ENCODE measurements at regions not wholly inside any gene's neighbourhood (a gene's known extent, or its start where the extent isn't known, plus 50 kb on each side); places are given as distances from the start of the nearest gene placed in this dataset.

DNA sequence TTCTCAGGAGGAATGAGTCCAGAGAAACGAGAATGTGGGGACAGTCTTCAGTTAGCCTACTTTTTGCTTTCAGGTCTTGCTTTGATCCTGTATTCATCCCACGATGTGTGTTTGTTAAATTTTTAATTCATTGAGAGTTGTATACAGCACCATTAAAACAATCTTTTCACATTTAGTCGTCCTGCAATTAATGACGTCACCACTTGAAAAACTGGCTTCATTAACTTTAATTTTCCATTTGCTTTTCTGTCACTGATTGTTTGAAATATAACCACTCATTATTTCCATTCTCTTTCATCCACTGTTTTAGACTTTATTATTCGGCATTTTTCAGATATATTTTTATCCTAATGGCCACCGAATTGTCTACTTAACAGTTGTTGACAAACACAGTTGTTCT lies 146.9 kb downstream of the TFEC start:
- TF ChIP-seq POLR2AphosphoS5 (IDR thresholded peaks at IDR 0.05; ENCODE audit: low read depth), result no peak
- TF ChIP-seq EZH2phosphoT487 (IDR thresholded peaks at IDR 0.05; ENCODE audit: unreplicated experiment), result no peak
- TF ChIP-seq, protein P1, sequence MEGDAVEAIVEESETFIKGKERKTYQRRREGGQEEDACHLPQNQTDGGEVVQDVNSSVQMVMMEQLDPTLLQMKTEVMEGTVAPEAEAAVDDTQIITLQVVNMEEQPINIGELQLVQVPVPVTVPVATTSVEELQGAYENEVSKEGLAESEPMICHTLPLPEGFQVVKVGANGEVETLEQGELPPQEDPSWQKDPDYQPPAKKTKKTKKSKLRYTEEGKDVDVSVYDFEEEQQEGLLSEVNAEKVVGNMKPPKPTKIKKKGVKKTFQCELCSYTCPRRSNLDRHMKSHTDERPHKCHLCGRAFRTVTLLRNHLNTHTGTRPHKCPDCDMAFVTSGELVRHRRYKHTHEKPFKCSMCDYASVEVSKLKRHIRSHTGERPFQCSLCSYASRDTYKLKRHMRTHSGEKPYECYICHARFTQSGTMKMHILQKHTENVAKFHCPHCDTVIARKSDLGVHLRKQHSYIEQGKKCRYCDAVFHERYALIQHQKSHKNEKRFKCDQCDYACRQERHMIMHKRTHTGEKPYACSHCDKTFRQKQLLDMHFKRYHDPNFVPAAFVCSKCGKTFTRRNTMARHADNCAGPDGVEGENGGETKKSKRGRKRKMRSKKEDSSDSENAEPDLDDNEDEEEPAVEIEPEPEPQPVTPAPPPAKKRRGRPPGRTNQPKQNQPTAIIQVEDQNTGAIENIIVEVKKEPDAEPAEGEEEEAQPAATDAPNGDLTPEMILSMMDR (conservative IDR thresholded peaks at IDR 0.05; ENCODE audit: low read depth in 2 of 2), result no peak
- TF ChIP-seq EZH2 (IDR thresholded peaks at IDR 0.05; ENCODE audit: low read depth, unreplicated experiment), result no peak
- TF ChIP-seq ZNF331 (CRISPR knock-in tag; IDR thresholded peaks at IDR 0.05; ENCODE audit: low read depth), result no peak
- TF ChIP-seq, protein P2, sequence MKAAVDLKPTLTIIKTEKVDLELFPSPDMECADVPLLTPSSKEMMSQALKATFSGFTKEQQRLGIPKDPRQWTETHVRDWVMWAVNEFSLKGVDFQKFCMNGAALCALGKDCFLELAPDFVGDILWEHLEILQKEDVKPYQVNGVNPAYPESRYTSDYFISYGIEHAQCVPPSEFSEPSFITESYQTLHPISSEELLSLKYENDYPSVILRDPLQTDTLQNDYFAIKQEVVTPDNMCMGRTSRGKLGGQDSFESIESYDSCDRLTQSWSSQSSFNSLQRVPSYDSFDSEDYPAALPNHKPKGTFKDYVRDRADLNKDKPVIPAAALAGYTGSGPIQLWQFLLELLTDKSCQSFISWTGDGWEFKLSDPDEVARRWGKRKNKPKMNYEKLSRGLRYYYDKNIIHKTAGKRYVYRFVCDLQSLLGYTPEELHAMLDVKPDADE (IDR thresholded peaks at IDR 0.05), result no peak
- TF ChIP-seq STAT1 (IDR thresholded peaks at IDR 0.05; ENCODE audit: unreplicated experiment), result no peak
- TF ChIP-seq CREB1 (CRISPR knock-in tag; IDR thresholded peaks at IDR 0.05; ENCODE audit: low read depth), result no peak
- TF ChIP-seq, protein P3, sequence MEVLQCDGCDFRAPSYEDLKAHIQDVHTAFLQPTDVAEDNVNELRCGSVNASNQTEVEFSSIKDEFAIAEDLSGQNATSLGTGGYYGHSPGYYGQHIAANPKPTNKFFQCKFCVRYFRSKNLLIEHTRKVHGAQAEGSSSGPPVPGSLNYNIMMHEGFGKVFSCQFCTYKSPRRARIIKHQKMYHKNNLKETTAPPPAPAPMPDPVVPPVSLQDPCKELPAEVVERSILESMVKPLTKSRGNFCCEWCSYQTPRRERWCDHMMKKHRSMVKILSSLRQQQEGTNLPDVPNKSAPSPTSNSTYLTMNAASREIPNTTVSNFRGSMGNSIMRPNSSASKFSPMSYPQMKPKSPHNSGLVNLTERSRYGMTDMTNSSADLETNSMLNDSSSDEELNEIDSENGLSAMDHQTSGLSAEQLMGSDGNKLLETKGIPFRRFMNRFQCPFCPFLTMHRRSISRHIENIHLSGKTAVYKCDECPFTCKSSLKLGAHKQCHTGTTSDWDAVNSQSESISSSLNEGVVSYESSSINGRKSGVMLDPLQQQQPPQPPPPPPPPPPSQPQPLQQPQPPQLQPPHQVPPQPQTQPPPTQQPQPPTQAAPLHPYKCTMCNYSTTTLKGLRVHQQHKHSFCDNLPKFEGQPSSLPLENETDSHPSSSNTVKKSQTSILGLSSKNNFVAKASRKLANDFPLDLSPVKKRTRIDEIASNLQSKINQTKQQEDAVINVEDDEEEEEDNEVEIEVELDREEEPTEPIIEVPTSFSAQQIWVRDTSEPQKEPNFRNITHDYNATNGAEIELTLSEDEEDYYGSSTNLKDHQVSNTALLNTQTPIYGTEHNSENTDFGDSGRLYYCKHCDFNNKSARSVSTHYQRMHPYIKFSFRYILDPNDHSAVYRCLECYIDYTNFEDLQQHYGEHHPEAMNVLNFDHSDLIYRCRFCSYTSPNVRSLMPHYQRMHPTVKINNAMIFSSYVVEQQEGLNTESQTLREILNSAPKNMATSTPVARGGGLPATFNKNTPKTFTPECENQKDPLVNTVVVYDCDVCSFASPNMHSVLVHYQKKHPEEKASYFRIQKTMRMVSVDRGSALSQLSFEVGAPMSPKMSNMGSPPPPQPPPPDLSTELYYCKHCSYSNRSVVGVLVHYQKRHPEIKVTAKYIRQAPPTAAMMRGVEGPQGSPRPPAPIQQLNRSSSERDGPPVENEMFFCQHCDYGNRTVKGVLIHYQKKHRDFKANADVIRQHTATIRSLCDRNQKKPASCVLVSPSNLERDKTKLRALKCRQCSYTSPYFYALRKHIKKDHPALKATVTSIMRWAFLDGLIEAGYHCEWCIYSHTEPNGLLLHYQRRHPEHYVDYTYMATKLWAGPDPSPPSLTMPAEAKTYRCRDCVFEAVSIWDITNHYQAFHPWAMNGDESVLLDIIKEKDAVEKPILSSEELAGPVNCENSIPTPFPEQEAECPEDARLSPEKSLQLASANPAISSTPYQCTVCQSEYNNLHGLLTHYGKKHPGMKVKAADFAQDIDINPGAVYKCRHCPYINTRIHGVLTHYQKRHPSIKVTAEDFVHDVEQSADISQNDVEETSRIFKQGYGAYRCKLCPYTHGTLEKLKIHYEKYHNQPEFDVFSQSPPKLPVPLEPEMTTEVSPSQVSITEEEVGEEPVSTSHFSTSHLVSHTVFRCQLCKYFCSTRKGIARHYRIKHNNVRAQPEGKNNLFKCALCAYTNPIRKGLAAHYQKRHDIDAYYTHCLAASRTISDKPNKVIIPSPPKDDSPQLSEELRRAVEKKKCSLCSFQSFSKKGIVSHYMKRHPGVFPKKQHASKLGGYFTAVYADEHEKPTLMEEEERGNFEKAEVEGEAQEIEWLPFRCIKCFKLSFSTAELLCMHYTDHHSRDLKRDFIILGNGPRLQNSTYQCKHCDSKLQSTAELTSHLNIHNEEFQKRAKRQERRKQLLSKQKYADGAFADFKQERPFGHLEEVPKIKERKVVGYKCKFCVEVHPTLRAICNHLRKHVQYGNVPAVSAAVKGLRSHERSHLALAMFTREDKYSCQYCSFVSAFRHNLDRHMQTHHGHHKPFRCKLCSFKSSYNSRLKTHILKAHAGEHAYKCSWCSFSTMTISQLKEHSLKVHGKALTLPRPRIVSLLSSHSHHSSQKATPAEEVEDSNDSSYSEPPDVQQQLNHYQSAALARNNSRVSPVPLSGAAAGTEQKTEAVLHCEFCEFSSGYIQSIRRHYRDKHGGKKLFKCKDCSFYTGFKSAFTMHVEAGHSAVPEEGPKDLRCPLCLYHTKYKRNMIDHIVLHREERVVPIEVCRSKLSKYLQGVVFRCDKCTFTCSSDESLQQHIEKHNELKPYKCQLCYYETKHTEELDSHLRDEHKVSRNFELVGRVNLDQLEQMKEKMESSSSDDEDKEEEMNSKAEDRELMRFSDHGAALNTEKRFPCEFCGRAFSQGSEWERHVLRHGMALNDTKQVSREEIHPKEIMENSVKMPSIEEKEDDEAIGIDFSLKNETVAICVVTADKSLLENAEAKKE (CRISPR knock-in tag; IDR thresholded peaks at IDR 0.05), result no peak
- no peak for TF ChIP-seq JUNB (IDR thresholded peaks at IDR 0.05; ENCODE audit: unreplicated experiment)
- TF ChIP-seq ZNF114 (CRISPR knock-in tag; IDR thresholded peaks at IDR 0.05), result no peak
- TF ChIP-seq, protein P4, sequence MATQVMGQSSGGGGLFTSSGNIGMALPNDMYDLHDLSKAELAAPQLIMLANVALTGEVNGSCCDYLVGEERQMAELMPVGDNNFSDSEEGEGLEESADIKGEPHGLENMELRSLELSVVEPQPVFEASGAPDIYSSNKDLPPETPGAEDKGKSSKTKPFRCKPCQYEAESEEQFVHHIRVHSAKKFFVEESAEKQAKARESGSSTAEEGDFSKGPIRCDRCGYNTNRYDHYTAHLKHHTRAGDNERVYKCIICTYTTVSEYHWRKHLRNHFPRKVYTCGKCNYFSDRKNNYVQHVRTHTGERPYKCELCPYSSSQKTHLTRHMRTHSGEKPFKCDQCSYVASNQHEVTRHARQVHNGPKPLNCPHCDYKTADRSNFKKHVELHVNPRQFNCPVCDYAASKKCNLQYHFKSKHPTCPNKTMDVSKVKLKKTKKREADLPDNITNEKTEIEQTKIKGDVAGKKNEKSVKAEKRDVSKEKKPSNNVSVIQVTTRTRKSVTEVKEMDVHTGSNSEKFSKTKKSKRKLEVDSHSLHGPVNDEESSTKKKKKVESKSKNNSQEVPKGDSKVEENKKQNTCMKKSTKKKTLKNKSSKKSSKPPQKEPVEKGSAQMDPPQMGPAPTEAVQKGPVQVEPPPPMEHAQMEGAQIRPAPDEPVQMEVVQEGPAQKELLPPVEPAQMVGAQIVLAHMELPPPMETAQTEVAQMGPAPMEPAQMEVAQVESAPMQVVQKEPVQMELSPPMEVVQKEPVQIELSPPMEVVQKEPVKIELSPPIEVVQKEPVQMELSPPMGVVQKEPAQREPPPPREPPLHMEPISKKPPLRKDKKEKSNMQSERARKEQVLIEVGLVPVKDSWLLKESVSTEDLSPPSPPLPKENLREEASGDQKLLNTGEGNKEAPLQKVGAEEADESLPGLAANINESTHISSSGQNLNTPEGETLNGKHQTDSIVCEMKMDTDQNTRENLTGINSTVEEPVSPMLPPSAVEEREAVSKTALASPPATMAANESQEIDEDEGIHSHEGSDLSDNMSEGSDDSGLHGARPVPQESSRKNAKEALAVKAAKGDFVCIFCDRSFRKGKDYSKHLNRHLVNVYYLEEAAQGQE (IDR thresholded peaks at IDR 0.05; ENCODE audit: unreplicated experiment), result no peak
- TF ChIP-seq NANOG (IDR thresholded peaks at IDR 0.05; ENCODE audit: borderline replicate concordance), result no peak
- Mint-ChIP-seq H3K27me3 (ENCODE audit: insufficient read depth, low read depth, poor library complexity) (peaks cover 2% of the 10 kb centered on the region), H3K4me3 (no peak overlapping the region), H3K4me1 (peaks cover 3% of the 10 kb centered on the region; the same call in 2 of the 3 replicates), H3K27ac (no peak overlapping the region), H3K9me3 (peaks cover 3% of the 10 kb centered on the region; the same call in 1 of the 3 replicates), H3K36me3 (ENCODE audit: low read depth) (0 out of 3 replicates have a peak, but pooled peaks cover 2% of the 10 kb centered on the region)
- ATAC-seq (no peak), DNase-seq (ENCODE audit: low spot score) (no peak)
- Histone ChIP-seq H3K27me3 (ENCODE audit: insufficient read depth) (no peaks in the 10 kb centered on the region), H3K36me3 (ENCODE audit: insufficient read depth) (no peaks in the 10 kb centered on the region), H2AFZ (no peak overlapping the region), H3K27ac (ENCODE audit: low read depth) (no peak overlapping the region), H3K4me3 (no peak overlapping the region), H4K20me1 (replicated peaks; ENCODE audit: insufficient read depth) (no peaks in the 10 kb centered on the region), H3K4me2 (no peak overlapping the region), H3K79me2 (replicated peaks; ENCODE audit: insufficient read depth) (no peaks in the 10 kb centered on the region), H3K4me1 (ENCODE audit: insufficient read depth) (no peaks in the 10 kb centered on the region), H3K9me2 (ENCODE audit: insufficient read depth) (no peaks in the 10 kb centered on the region), H3F3A (replicated peaks; ENCODE audit: low read depth) (no peaks in the 10 kb centered on the region)
